GM12892 (cell line): ENCODE measurements at regions not wholly inside any gene's neighbourhood (a gene's known extent, or its start where the extent isn't known, plus 50 kb on each side); places are given as distances from the start of the nearest gene placed in this dataset.
"Not testable (repeated sequence)": the region's sequence is repeated elsewhere in the genome, so short reads cannot be mapped to it uniquely, and the experiment has no call there.

Experiments
- DNase-seq: peaks from one replicate; pipeline ENCODE4 v3.0.0; 2011; ENCODE audit not compliant: insufficient read length
- FAIRE-seq: peaks from 2 replicates; lab custom pipeline; 2011; peaks lifted over from hg19 to GRCh38; lab: Jason Lieb, UNC
- POLR2A ChIP-seq: IDR thresholded peaks from 2 replicates; pipeline ENCODE4 v1.6.1; 2011; ENCODE audit warnings: low read depth, low read length, control low read depth
- POLR2AphosphoS5 ChIP-seq: IDR thresholded peaks from 2 replicates; pipeline ENCODE4 v1.6.1; 2011; ENCODE audit warnings: low read depth, low read length, control low read depth
- TAF1 ChIP-seq: IDR thresholded peaks from 2 replicates; pipeline ENCODE4 v1.6.1; 2011; ENCODE audit warnings: low read depth, mild to moderate bottlenecking, control low read depth, low read length, borderline replicate concordance

- no peak for FAIRE-seq
- TF ChIP-seq POLR2A, result no peak
- no peak for TF ChIP-seq TAF1
- no peak for TF ChIP-seq POLR2AphosphoS5
- no peak for DNase-seq
Measured at GRCh38 chr15:66872405-66872804, 170.4 kb downstream of the SMAD6 start.

DNA sequence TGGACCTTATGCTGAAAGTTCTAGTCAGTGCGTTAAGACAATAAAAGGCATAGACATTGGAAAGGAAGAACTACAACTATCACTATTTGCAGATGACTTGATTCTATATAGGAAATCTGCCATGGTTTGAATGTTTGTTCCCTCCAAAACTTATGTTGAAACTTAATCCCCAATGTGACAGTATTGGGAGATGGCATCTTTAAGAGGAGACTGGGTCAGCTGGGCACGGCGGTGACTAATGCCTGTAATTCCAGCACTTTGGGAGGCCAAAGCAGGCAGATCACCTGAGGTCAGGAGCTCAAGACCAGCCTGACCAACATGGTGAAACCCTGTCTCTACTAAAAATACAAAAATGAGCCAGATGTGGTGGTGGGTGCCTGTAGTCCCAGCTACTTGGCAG, 171.3 kb downstream of the SMAD6 start:
- FAIRE-seq, DNase-seq: not testable (repeated sequence)

GRCh38 chr15:66873856-66874255, 171.8 kb downstream of the SMAD6 start:
- DNase-seq (no peak), FAIRE-seq (no peak)
- TF ChIP-seq POLR2A (no peak), TAF1 (no peak), POLR2AphosphoS5 (no peak)

DNA sequence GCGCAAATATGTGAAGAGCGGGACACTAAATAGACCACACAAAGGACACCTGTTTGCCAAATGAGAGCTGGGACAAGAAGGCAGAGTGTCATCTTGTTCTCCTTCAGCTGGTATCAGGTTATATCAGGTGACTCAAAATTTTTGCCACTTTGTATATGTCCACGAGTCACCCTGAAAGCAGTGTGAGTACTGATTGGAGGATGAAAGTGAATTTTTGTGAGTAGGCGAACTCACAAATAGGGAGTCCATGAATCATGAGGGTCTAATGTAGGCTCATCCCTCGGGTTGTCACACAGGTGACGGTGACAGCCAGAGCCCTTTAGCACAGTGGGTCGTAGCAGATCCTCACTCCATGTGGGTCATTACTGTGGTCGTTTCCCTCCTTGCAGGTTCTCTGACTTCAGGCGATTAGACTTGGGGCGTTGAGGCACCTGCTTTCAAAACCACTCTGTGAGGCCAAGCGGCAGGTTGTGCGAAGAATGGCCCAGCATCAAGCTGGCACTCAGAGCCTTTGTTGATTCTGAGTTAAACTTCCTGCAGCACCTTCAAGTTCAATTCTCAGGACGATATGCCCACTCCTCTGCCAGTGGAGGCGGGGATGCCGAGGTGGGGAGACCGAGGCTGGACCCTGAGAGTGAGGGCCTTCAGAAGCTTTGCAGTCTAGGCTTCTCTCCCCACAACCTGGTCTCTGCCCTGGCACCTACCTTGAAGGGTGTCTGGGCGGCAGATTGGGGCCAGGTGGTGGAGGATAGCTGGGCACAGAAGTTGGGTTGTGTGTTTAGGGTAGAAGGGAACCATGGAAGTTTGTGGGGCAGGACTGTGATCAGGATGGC, 173.8 kb downstream of the SMAD6 start:
- TF ChIP-seq POLR2A (no peak), POLR2AphosphoS5 (no peak), TAF1 (no peak)
- no peak for DNase-seq
- no peak for FAIRE-seq

GRCh38 chr15:66876421-66876730, 174.3 kb downstream of the SMAD6 start:
- DNase-seq (no peak), FAIRE-seq (no peak)
- TF ChIP-seq POLR2A (no peak), POLR2AphosphoS5 (no peak), TAF1 (no peak)

DNA sequence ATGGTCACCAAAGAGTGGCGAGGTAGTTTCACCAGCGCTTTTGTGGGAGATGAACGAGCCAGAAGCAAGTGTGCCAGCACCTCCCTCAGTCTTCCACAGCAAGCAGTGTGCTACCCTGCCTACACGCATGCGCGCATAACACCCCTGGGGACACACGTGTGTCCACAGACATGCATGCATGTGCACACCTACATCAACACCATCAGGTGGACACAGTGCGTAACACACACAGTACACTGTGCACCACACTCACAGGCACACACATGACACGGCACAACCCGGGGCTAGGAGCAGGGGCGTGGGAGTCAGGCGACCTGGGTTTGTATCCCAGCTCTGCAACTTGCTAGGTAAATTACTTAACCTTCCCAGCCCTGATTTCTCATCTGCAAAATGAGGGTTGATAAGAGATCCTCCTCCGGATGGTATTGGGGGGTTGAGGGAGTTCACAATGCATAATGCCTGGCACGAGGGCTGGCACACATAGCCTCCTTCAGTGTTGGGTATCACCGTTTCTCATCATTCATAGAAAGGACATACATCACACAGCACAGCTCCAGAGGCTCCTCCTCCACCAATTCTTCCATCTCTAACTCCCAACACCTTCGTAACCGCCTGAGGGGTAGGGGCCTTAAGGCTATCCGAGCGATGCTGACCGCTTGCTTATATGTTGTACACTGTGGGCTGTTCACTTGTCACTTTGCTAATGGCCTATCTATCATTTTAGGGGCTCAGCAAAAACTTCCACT, 174.9 kb downstream of the SMAD6 start:
- FAIRE-seq (no peak), DNase-seq (no peak)
- no peak for TF ChIP-seq POLR2AphosphoS5
- TF ChIP-seq TAF1, result no peak
- no peak for TF ChIP-seq POLR2A

DNA sequence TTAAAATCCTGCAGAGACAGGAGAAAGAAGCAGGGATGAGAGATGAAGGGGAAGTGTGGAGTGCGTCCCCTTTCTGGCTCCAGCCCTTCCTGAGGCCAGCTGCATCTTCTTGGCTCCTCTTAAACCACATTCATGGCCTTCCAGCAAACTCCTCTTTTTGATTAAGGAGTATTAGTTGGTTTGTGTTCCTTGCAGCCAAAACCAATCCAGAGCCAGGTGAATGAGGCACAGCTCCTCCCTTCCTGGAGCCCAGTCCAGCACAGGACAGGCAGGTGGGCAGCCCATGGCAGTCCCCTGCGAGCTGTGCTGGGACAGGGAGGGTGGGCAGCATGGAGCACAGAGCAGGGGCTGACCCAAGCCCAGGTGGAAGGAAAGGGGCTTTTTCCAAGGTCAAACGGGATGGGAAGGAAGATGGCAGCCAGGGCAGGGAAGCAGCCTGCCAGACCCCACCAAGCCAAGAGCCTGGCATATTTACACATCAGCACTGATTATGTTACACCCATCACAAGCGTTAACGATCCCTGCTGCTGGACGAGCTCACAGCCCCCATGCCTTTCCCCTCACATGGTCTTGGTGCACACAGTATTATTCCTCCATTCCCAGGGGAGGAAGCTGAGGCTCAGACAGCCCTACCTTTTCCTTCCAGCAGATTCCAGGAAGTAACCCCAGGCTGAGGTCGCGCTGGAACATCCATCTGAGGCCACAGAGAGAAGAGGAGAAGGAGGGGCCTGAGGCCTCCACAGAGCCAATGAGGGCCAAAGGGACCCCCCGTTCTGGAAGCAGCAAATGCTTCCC, 175.6 kb downstream of the SMAD6 start:
- no peak for DNase-seq
- TF ChIP-seq TAF1, result no peak
- TF ChIP-seq POLR2A, result no peak
- TF ChIP-seq POLR2AphosphoS5, result no peak
- no peak for FAIRE-seq

DNA sequence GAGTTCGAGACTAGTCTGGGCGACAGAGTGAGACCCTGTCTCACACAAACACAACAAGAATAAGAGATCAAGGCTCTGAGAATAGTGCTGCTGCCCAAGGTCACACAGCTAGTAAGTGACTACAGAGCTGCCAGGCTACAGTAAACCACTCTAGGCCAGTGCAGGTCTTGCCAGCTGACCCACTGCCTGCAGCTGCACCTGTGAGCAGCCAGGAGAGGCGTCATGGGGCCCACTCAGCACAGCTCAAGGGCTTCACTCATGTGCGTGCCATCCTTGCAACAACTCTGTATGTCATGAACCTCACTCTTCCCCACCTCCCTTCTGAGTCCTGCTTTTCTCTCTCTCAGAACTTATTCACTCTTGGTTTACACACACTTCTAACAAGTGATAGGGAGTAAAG, 176.7 kb downstream of the SMAD6 start:
- FAIRE-seq, result no peak
- TF ChIP-seq POLR2AphosphoS5, result no peak
- TF ChIP-seq TAF1, result no peak
- DNase-seq, result no peak

DNA sequence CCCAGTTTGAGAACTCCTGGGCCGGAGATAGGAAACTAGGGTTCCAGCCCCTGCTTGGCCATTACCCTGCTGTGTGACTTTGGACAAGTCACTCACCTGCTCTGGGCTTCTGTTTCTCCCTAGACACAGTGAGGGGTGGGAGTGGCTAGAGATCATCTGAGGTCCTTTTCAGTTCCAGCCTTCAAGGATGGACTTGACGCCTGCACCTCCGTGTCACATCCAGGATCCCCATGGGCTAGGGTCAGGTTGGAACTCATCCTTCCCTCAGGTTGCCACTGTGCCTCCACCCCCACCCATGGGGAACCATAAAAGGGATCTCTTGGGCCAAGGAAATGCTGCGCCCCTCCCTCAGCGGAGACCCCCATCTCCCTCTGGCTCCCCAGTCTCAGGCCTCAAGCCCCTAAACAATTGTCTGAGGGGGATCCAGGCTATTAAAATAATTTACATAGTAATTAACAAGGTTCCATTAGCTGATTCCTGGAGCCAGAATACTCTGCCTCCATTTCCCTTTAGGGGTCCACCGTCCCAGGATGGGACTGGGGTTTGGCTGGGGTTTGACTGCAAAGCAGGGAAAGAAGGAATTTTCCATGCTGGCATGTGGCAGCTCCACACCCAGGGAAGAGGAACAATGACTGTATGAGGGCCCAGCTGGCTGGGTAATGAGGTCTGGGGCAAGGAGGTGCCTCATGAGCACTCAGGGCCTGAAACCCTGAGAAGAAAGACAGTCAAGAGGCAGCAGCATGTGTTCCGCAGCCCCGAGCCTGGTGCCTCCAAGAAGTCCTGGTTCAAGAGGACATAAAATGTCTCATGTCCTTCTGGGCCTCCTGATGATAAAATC, 177.7 kb downstream of the SMAD6 start:
- TF ChIP-seq POLR2A (no peak), POLR2AphosphoS5 (no peak), TAF1 (no peak)
- DNase-seq, result no peak
- FAIRE-seq, result no peak

GRCh38 chr15:66880380-66881155, 178.5 kb downstream of the SMAD6 start:
- FAIRE-seq (no peak), DNase-seq (no peak)
- TF ChIP-seq POLR2AphosphoS5 (no peak), TAF1 (no peak), POLR2A (no peak)
